ENCODE measurements at regions not wholly inside any gene's neighbourhood (a gene's known extent, or its start where the extent isn't known, plus 50 kb on each side); places are given as distances from the start of the nearest gene placed in this dataset.

- no peak for DNase-seq (ENCODE audit: extremely low spot score)
- TF ChIP-seq CTCF (IDR thresholded peaks at IDR 0.05; ENCODE audit: control extremely low read depth, extremely low read depth, low read depth, missing control alignments) = no peak
- POLR2A ChIA-PET = no interaction called here
- CTCF ChIA-PET = interaction anchor here (1.1 kb wide), 1 partner anchor 10 kb away, joined by 3 read pairs; no protein-coding TSS in a partner anchor
Observed at GRCh38 chr5:97751540-97751939, 568.5 kb upstream of the RIOK2 start.

- POLR2A ChIA-PET = no interaction called here
- DNase-seq (ENCODE audit: extremely low spot score) = no peak
- CTCF ChIA-PET = interaction anchor here (1.1 kb wide), 1 partner anchor 11 kb away, joined by 3 read pairs; no protein-coding TSS in a partner anchor
- TF ChIP-seq CTCF (IDR thresholded peaks at IDR 0.05; ENCODE audit: control extremely low read depth, extremely low read depth, low read depth, missing control alignments) = no peak
Observed at GRCh38 chr5:97752871-97753270, 569.8 kb upstream of the RIOK2 start.

- no peak for DNase-seq (ENCODE audit: extremely low spot score)
- ChIA-PET CTCF (no interaction called here), POLR2A (no interaction called here)
- no peak for TF ChIP-seq CTCF (IDR thresholded peaks at IDR 0.05; ENCODE audit: control extremely low read depth, extremely low read depth, low read depth, missing control alignments)
Observed at GRCh38 chr5:97762483-97762882, 579.4 kb upstream of the RIOK2 start.

- no peak for TF ChIP-seq CTCF (IDR thresholded peaks at IDR 0.05; ENCODE audit: control extremely low read depth, extremely low read depth, low read depth, missing control alignments)
- ChIA-PET CTCF (no interaction called here), POLR2A (no interaction called here)
- no peak for DNase-seq (ENCODE audit: extremely low spot score)
Observed at GRCh38 chr5:97764700-97765099, 581.7 kb upstream of the RIOK2 start.

GRCh38 chr5:97778451-97778850 is 595.4 kb upstream of the RIOK2 start:
- POLR2A ChIA-PET = no interaction called here
- no peak for DNase-seq (ENCODE audit: extremely low spot score)
- CTCF ChIA-PET = no interaction called here
- no peak for TF ChIP-seq CTCF (IDR thresholded peaks at IDR 0.05; ENCODE audit: control extremely low read depth, extremely low read depth, low read depth, missing control alignments)

- POLR2A ChIA-PET = no interaction called here
- no peak for TF ChIP-seq CTCF (IDR thresholded peaks at IDR 0.05; ENCODE audit: control extremely low read depth, extremely low read depth, low read depth, missing control alignments)
- DNase-seq (ENCODE audit: extremely low spot score) = no peak
- CTCF ChIA-PET = interaction anchor here (2.5 kb wide), 1 partner anchor 15 kb away, joined by 5 read pairs; no protein-coding TSS in a partner anchor
Observed at GRCh38 chr5:97788369-97788768, 605.3 kb upstream of the RIOK2 start.

- POLR2A ChIA-PET = no interaction called here
- no peak for DNase-seq (ENCODE audit: extremely low spot score)
Observed at GRCh38 chr5:97797994-97798451, 615.0 kb upstream of the RIOK2 start.

More at GRCh38 chr5:97797994-97798451, 615.0 kb upstream of the RIOK2 start:
- CTCF ChIA-PET = no interaction called here
- TF ChIP-seq CTCF (IDR thresholded peaks at IDR 0.05; ENCODE audit: control extremely low read depth, extremely low read depth, low read depth, missing control alignments) = no peak

All from GM10248 (cell line).